Sigmoid colon (tissue), 4 donors: ENCODE measurements at regions not wholly inside any gene's neighbourhood (a gene's known extent, or its start where the extent isn't known, plus 50 kb on each side); places are given as distances from the start of the nearest gene placed in this dataset.

Source experiments
- POLR2A ChIP-seq, 2 donors: fragments of 450-650 bp; IDR thresholded peaks; one replicate each; pipeline ENCODE4 v1.6.1; 2016; ENCODE audit warnings: antibody characterized with exemption in 2 of 2, mild to moderate bottlenecking in 2 of 2, moderate library complexity in 2 of 2
- POLR2AphosphoS5 ChIP-seq, 4 donors: sonication (generic); formaldehyde crosslinking; IDR thresholded peaks; one replicate each; pipeline ENCODE4 v1.6.1; 2017; ENCODE audit warnings: antibody characterized with exemption in 4 of 4
- TF ChIP-seq, protein P1 (sequence below), 4 experiments: fragments of 450-650 bp in 3 of 4; fragments of 200-600 bp in 1 of 4; IDR thresholded peaks; one replicate each; pipeline ENCODE4 v1.5.1; 2016 to 2019; ENCODE audit warnings: antibody characterized with exemption in 4 of 4, mild to moderate bottlenecking in 3 of 4, moderate library complexity in 2 of 4

GRCh38 chr17:71166311-71166710 lies 954.5 kb upstream of the SOX9 start:
- no peak for TF ChIP-seq POLR2A (IDR thresholded peaks at IDR 0.05)
- TF ChIP-seq, protein P1, sequence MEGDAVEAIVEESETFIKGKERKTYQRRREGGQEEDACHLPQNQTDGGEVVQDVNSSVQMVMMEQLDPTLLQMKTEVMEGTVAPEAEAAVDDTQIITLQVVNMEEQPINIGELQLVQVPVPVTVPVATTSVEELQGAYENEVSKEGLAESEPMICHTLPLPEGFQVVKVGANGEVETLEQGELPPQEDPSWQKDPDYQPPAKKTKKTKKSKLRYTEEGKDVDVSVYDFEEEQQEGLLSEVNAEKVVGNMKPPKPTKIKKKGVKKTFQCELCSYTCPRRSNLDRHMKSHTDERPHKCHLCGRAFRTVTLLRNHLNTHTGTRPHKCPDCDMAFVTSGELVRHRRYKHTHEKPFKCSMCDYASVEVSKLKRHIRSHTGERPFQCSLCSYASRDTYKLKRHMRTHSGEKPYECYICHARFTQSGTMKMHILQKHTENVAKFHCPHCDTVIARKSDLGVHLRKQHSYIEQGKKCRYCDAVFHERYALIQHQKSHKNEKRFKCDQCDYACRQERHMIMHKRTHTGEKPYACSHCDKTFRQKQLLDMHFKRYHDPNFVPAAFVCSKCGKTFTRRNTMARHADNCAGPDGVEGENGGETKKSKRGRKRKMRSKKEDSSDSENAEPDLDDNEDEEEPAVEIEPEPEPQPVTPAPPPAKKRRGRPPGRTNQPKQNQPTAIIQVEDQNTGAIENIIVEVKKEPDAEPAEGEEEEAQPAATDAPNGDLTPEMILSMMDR (IDR thresholded peaks at IDR 0.05), result no peak
- no peak for TF ChIP-seq POLR2AphosphoS5 (IDR thresholded peaks at IDR 0.05)
